Vagina (tissue), 2 donors: ENCODE measurements at regions not wholly inside any gene's neighbourhood (a gene's known extent, or its start where the extent isn't known, plus 50 kb on each side); places are given as distances from the start of the nearest gene placed in this dataset.

Source experiments
- DNase-seq, 2 donors: peaks; one replicate each; pipeline ENCODE4 v3.0.0-alpha.2; 2017; ENCODE audit errors: extremely low spot score in 2 of 2
- H3K27ac ChIP-seq: fragments of 200-600 bp; sonication (generic); one replicate; pipeline ENCODE4 v1.5.1; 2019
- H3K27me3 ChIP-seq: fragments of 200-600 bp; sonication (generic); one replicate; pipeline ENCODE4 v1.5.1; 2019
- H3K36me3 ChIP-seq, 2 donors: fragments of 200-600 bp; sonication (generic); one replicate each; pipeline ENCODE4 v1.5.1; 2017 to 2019
- H3K4me1 ChIP-seq: fragments of 200-600 bp; sonication (generic); one replicate; pipeline ENCODE4 v1.5.1; 2019
- H3K4me3 ChIP-seq, 2 donors: fragments of 200-600 bp; sonication (generic); 1 replicate in 1 of 2; 2 replicates in 1 of 2; pipeline ENCODE4 v1.5.1; 2016 to 2019
- H3K9me3 ChIP-seq: fragments of 200-600 bp; sonication (generic); one replicate; pipeline ENCODE4 v1.5.1; 2019
- CTCF ChIP-seq, 3 experiments: fragments of 450-650 bp in 2 of 3; fragments of 200-600 bp in 1 of 3; sonication (generic) in 1 of 3; IDR thresholded peaks; one replicate each; pipeline ENCODE4 v1.5.1; 2017 to 2019; ENCODE audit warnings: antibody characterized with exemption in 3 of 3, mild to moderate bottlenecking in 2 of 3, moderate library complexity in 2 of 3
- POLR2A ChIP-seq, 2 donors: fragments of 450-650 bp; IDR thresholded peaks; one replicate each; pipeline ENCODE4 v1.6.1; 2017; ENCODE audit warnings: antibody characterized with exemption in 2 of 2, mild to moderate bottlenecking in 2 of 2, moderate library complexity in 2 of 2
- POLR2AphosphoS5 ChIP-seq, 2 donors: sonication (generic); formaldehyde crosslinking; IDR thresholded peaks; one replicate each; pipeline ENCODE4 v1.9.0; 2017; ENCODE audit warnings: antibody characterized with exemption in 2 of 2, mild to moderate bottlenecking in 2 of 2, low read depth in 1 of 2; ENCODE audit not compliant: insufficient read depth in 1 of 2
- intact Hi-C: fragments of 100-400 bp; cut with DNase I; formaldehyde crosslinking; loops from one replicate; pipeline ENCODE4 v1.15.1; 2023

GRCh38 chr11:44374001-44374400, 64.1 kb upstream of the ALX4 start:
- Histone ChIP-seq H3K36me3 (no peaks in the 10 kb centered on the region), H3K4me3 (no peak overlapping the region), H3K4me1 (no peaks in the 10 kb centered on the region), H3K27ac (no peak overlapping the region), H3K27me3 (no peaks in the 10 kb centered on the region), H3K9me3 (no peaks in the 10 kb centered on the region)
- intact Hi-C loops: no loop called here
- no peak for DNase-seq
- TF ChIP-seq POLR2AphosphoS5 (IDR thresholded peaks at IDR 0.05; ENCODE audit: insufficient read depth in 1 of 2, low read depth in 1 of 2) (no peak), POLR2A (IDR thresholded peaks at IDR 0.05) (no peak), CTCF (IDR thresholded peaks at IDR 0.05) (no peak)

- Histone ChIP-seq H3K4me3 (no peak overlapping the region), H3K4me1 (no peaks in the 10 kb centered on the region), H3K9me3 (no peaks in the 10 kb centered on the region), H3K27ac (no peak overlapping the region), H3K36me3 (no peaks in the 10 kb centered on the region), H3K27me3 (no peaks in the 10 kb centered on the region)
- no peak for TF ChIP-seq POLR2A (IDR thresholded peaks at IDR 0.05)
- TF ChIP-seq CTCF (IDR thresholded peaks at IDR 0.05): no peak
- TF ChIP-seq POLR2AphosphoS5 (IDR thresholded peaks at IDR 0.05; ENCODE audit: insufficient read depth in 1 of 2, low read depth in 1 of 2): no peak
- no peak for DNase-seq
- intact Hi-C loops: no loop called here
These were observed 66.5 kb upstream of the ALX4 start for GRCh38 chr11:44376423-44376822.

GRCh38 chr11:44377121-44377520, 67.2 kb upstream of the ALX4 start:
- no peak overlapping the region for H3K4me3 ChIP-seq
- H3K36me3 ChIP-seq: no peaks in the 10 kb centered on the region
- H3K9me3 ChIP-seq: no peaks in the 10 kb centered on the region
- DNase-seq: no peak
- no peaks in the 10 kb centered on the region for H3K4me1 ChIP-seq
- H3K27me3 ChIP-seq: no peaks in the 10 kb centered on the region
- no peak for TF ChIP-seq CTCF (IDR thresholded peaks at IDR 0.05)
- no peak for TF ChIP-seq POLR2A (IDR thresholded peaks at IDR 0.05)
- TF ChIP-seq POLR2AphosphoS5 (IDR thresholded peaks at IDR 0.05; ENCODE audit: insufficient read depth in 1 of 2, low read depth in 1 of 2): no peak
- intact Hi-C loops: no loop called here
- no peak overlapping the region for H3K27ac ChIP-seq

- no peak for DNase-seq
- Histone ChIP-seq H3K9me3 (no peaks in the 10 kb centered on the region), H3K4me1 (no peaks in the 10 kb centered on the region), H3K4me3 (no peak overlapping the region), H3K27ac (no peak overlapping the region), H3K27me3 (no peaks in the 10 kb centered on the region), H3K36me3 (no peaks in the 10 kb centered on the region)
- TF ChIP-seq POLR2A (IDR thresholded peaks at IDR 0.05) (no peak), POLR2AphosphoS5 (IDR thresholded peaks at IDR 0.05; ENCODE audit: insufficient read depth in 1 of 2, low read depth in 1 of 2) (no peak), CTCF (IDR thresholded peaks at IDR 0.05) (no peak)
- intact Hi-C loops: no loop called here
These were observed 68.0 kb upstream of the ALX4 start for GRCh38 chr11:44377914-44378321.

GRCh38 chr11:44379141-44380008, 69.4 kb upstream of the ALX4 start:
- Histone ChIP-seq H3K4me1 (no peaks in the 10 kb centered on the region), H3K4me3 (no peak overlapping the region), H3K27ac (no peak overlapping the region), H3K27me3 (no peaks in the 10 kb centered on the region), H3K9me3 (no peaks in the 10 kb centered on the region), H3K36me3 (no peaks in the 10 kb centered on the region)
- no peak for DNase-seq
- no peak for TF ChIP-seq POLR2AphosphoS5 (IDR thresholded peaks at IDR 0.05; ENCODE audit: insufficient read depth in 1 of 2, low read depth in 1 of 2)
- no peak for TF ChIP-seq POLR2A (IDR thresholded peaks at IDR 0.05)
- no peak for TF ChIP-seq CTCF (IDR thresholded peaks at IDR 0.05)
- intact Hi-C loops: no loop called here
